SK-N-SH (cell line): ENCODE measurements at regions not wholly inside any gene's neighbourhood (a gene's known extent, or its start where the extent isn't known, plus 50 kb on each side); places are given as distances from the start of the nearest gene placed in this dataset.
"Not testable (repeated sequence)": the region's sequence is repeated elsewhere in the genome, so short reads cannot be mapped to it uniquely, and the experiment has no call there.

Source experiments
- CTCF ChIA-PET: fragments of 300-600, 350-600 bp; formaldehyde crosslinking; extraction: SDS; loops from one replicate; lab custom pipeline; 2021; lab: Yijun Ruan, JAX
- POLR2A ChIA-PET: fragments of 350-600 bp; sonication (Branson Sonifier 250); formaldehyde crosslinking; extraction: SDS; loops from one replicate; lab custom pipeline; 2020; ENCODE audit warnings: antibody characterized with exemption, inconsistent platforms; lab: Yijun Ruan, JAX
- DNase-seq: peaks from one replicate; pipeline ENCODE4 v3.0.0; 2012
- H2AFZ ChIP-seq: fragments of 200-600 bp; sonication (generic); 2 replicates; pipeline ENCODE4 v1.8.1; 2016; ENCODE audit warnings: antibody characterized with exemption, mild to moderate bottlenecking, low read depth
- H3F3A ChIP-seq: fragments of 200-600 bp; sonication (generic); replicated peaks from 2 replicates; pipeline ENCODE3; 2016; ENCODE audit warnings: antibody characterized with exemption, mild to moderate bottlenecking; ENCODE audit not compliant: insufficient read depth
- H3K27ac ChIP-seq, 2 experiments: fragments of 200-500 bp in 1 of 2; fragments of 200-600 bp in 1 of 2; sonication (Bioruptor generic) in 1 of 2; sonication (generic), shearing (Covaris generic) in 1 of 2; 2 replicates each; pipeline versions ENCODE4 v1.5.1 to v1.6.1; 2014 to 2016; ENCODE audit warnings: low read depth in 2 of 2, inconsistent platforms in 1 of 2, low read length in 1 of 2, mild to moderate bottlenecking in 1 of 2, mixed read lengths in 1 of 2
- H3K27me3 ChIP-seq: fragments of 200-600 bp; sonication (generic), shearing (Covaris generic); 2 replicates; pipeline ENCODE4 v1.6.1; 2016; ENCODE audit warnings: mixed run types; ENCODE audit not compliant: insufficient read depth
- H3K36me3 ChIP-seq, 2 experiments: fragments of 200-500 bp in 1 of 2; fragments of 200-600 bp in 1 of 2; sonication (Bioruptor generic) in 1 of 2; sonication (generic) in 1 of 2; replicated peaks in 1 of 2; 2 replicates each; pipeline versions ENCODE3 to v1.5.1; 2014 to 2016; ENCODE audit warnings: low read length in 1 of 2, mild to moderate bottlenecking in 1 of 2; ENCODE audit not compliant: insufficient read depth in 2 of 2, control insufficient read depth in 1 of 2
- H3K4me1 ChIP-seq, 2 experiments: fragments of 200-500 bp in 1 of 2; fragments of 200-600 bp in 1 of 2; sonication (Bioruptor generic) in 1 of 2; sonication (generic), shearing (Covaris generic) in 1 of 2; 2 replicates each; pipeline versions ENCODE4 v1.5.1 to v1.6.1; 2014 to 2016; ENCODE audit warnings: low read depth in 1 of 2, low read length in 1 of 2, mixed run types in 1 of 2; ENCODE audit not compliant: insufficient read depth in 2 of 2, control insufficient read depth in 1 of 2
- H3K4me2 ChIP-seq: fragments of 200-600 bp; sonication (generic), shearing (Covaris generic); 2 replicates; pipeline ENCODE4 v1.6.1; 2017; ENCODE audit warnings: mixed run types
- H3K4me3 ChIP-seq, 2 experiments: fragments of 200-500 bp in 1 of 2; fragments of 200-600 bp in 1 of 2; sonication (Bioruptor generic) in 1 of 2; sonication (generic), shearing (Covaris generic) in 1 of 2; 2 replicates each; pipeline versions ENCODE4 v1.5.1 to v1.8.1; 2014 to 2016; ENCODE audit warnings: low read depth in 2 of 2, inconsistent platforms in 1 of 2, low read length in 1 of 2, mild to moderate bottlenecking in 1 of 2, mixed read lengths in 1 of 2, moderate library complexity in 1 of 2
- H3K79me2 ChIP-seq: fragments of 200-600 bp; sonication (generic); 2 replicates; pipeline ENCODE4 v1.8.1; 2017; ENCODE audit warnings: mild to moderate bottlenecking; ENCODE audit not compliant: insufficient read depth
- H3K9ac ChIP-seq: fragments of 200-600 bp; sonication (generic); 2 replicates; pipeline ENCODE4 v1.6.1; 2017; ENCODE audit warnings: mixed run types
- H3K9me2 ChIP-seq: fragments of 200-600 bp; sonication (generic); 2 replicates; pipeline ENCODE4 v1.6.1; 2017; ENCODE audit warnings: mixed run types
- H3K9me3 ChIP-seq: fragments of 200-600 bp; sonication (generic); 2 replicates; pipeline ENCODE4 v1.6.1; 2017; ENCODE audit warnings: mixed run types, mild to moderate bottlenecking, moderate library complexity
- H4K20me1 ChIP-seq: fragments of 200-600 bp; sonication (generic); 2 replicates; pipeline ENCODE4 v1.6.1; 2017; ENCODE audit warnings: mild to moderate bottlenecking, mixed run types; ENCODE audit not compliant: insufficient read depth
- ELF1 ChIP-seq: IDR thresholded peaks from 2 replicates; pipeline ENCODE4 v1.4.0; 2012
- EP300 ChIP-seq, 2 experiments: IDR thresholded peaks; 2 replicates each; pipeline versions ENCODE4 v1.4.0 to v1.6.1; 2012; ENCODE audit warnings: borderline replicate concordance in 1 of 2, low read depth in 1 of 2, low read length in 1 of 2
- FOSL2 ChIP-seq: IDR thresholded peaks from 2 replicates; pipeline ENCODE4 v1.4.0; 2012; ENCODE audit warnings: low read depth, mild to moderate bottlenecking, moderate library complexity, borderline replicate concordance
- JUND ChIP-seq: IDR thresholded peaks from 2 replicates; pipeline ENCODE4 v1.4.0; 2012
- MAX ChIP-seq: IDR thresholded peaks from 2 replicates; pipeline ENCODE4 v1.4.0; 2012; ENCODE audit warnings: low read depth
- MEF2A ChIP-seq: IDR thresholded peaks from 2 replicates; pipeline ENCODE4 v1.4.0; 2012; ENCODE audit warnings: low read depth, borderline replicate concordance
- NRF1 ChIP-seq: IDR thresholded peaks from 2 replicates; pipeline ENCODE4 v1.6.1; 2012; ENCODE audit warnings: low read depth, mild to moderate bottlenecking, low read length
- PBX3 ChIP-seq: IDR thresholded peaks from 2 replicates; pipeline ENCODE4; 2012
- POLR2AphosphoS5 ChIP-seq: IDR thresholded peaks from 2 replicates; pipeline ENCODE4 v1.6.1; 2012; ENCODE audit warnings: low read depth, low read length
- RAD21 ChIP-seq: IDR thresholded peaks from 2 replicates; pipeline ENCODE4 v1.6.1; 2012; ENCODE audit warnings: mild to moderate bottlenecking, low read length
- RFX5 ChIP-seq: IDR thresholded peaks from 2 replicates; pipeline ENCODE4 v1.6.1; 2012; ENCODE audit warnings: mild to moderate bottlenecking, improper control_type of control experiment, low read length
- RXRA ChIP-seq: IDR thresholded peaks from 2 replicates; pipeline ENCODE4 v1.4.0; 2012; ENCODE audit warnings: low read depth, mild to moderate bottlenecking, borderline replicate concordance
- SIN3A ChIP-seq: IDR thresholded peaks from 2 replicates; pipeline ENCODE4 v1.6.1; 2012; ENCODE audit warnings: low read depth, mild to moderate bottlenecking, low read length, moderate library complexity, borderline replicate concordance
- SMC3 ChIP-seq: IDR thresholded peaks from 2 replicates; pipeline ENCODE4 v1.6.1; 2012; ENCODE audit warnings: low read depth, low read length, improper control_type of control experiment
- TAF1 ChIP-seq: IDR thresholded peaks from 2 replicates; pipeline ENCODE4 v1.6.1; 2012; ENCODE audit warnings: low read depth, mild to moderate bottlenecking, low read length, moderate library complexity, borderline replicate concordance
- TCF12 ChIP-seq: IDR thresholded peaks from 2 replicates; pipeline ENCODE4 v1.4.0; 2012
- USF1 ChIP-seq: IDR thresholded peaks from 2 replicates; pipeline ENCODE4 v1.4.0; 2012; ENCODE audit warnings: low read depth, borderline replicate concordance
- YY1 ChIP-seq: IDR thresholded peaks from 2 replicates; pipeline ENCODE4 v1.4.0; 2012; ENCODE audit warnings: low read depth, mild to moderate bottlenecking
- WGBS: methylation state at CpG from one replicate; pipeline ENCODE4 v1.1.6; 2017; ENCODE audit warnings: low lambda C conversion rate; 5-methylcytosine and 5-hydroxymethylcytosine counted together

- Histone ChIP-seq H3K36me3 (no peaks in the 10 kb centered on the region), H3K27me3 (no peaks in the 10 kb centered on the region), H4K20me1 (no peaks in the 10 kb centered on the region), H3K4me3 (no peak overlapping the region), H3F3A (no peaks in the 10 kb centered on the region), H2AFZ (no peak overlapping the region), H3K9me2 (no peaks in the 10 kb centered on the region; the same call in 1 of the 2 replicates), H3K4me1 (no peaks in the 10 kb centered on the region), H3K79me2 (no peaks in the 10 kb centered on the region), H3K4me2 (no peak overlapping the region), H3K9ac (no peak overlapping the region), H3K27ac (no peak overlapping the region), H3K9me3 (no peaks in the 10 kb centered on the region)
- POLR2A ChIA-PET, result no interaction called here
- CTCF ChIA-PET, result interaction anchor here (0.6 kb wide), 1 partner anchor 2000 kb away, joined by 3 read pairs; no protein-coding TSS in a partner anchor
- DNase-seq, result no peak
- TF ChIP-seq YY1 (no peak), PBX3 (no peak), RXRA (no peak), NRF1 (no peak), FOSL2 (no peak), ELF1 (no peak), MAX (no peak), MEF2A (no peak), TAF1 (no peak), JUND (no peak), EP300 (IDR thresholded peaks at IDR 0.05; ENCODE audit: borderline replicate concordance in 1 of 2, low read depth in 1 of 2, low read length in 1 of 2) (no peak), TCF12 (no peak), RAD21 (no peak)
- WGBS, result 29% methylated on average over 1 of the region's 1 CpG
These were observed 203.0 kb upstream of the MINDY3 start for GRCh38 chr10:16063350-16063749.

- DNase-seq, H3K9me2 ChIP-seq, H3K36me3 ChIP-seq, H3K9me3 ChIP-seq, H4K20me1 ChIP-seq, H3F3A ChIP-seq, H3K4me2 ChIP-seq, H3K27ac ChIP-seq, POLR2A ChIA-PET, H2AFZ ChIP-seq, H3K79me2 ChIP-seq, CTCF ChIA-PET, H3K9ac ChIP-seq, H3K27me3 ChIP-seq, H3K4me3 ChIP-seq, H3K4me1 ChIP-seq: not testable (repeated sequence)
- 13% methylated on average over 2 of the region's 2 CpGs for WGBS
These were observed 223.2 kb upstream of the MINDY3 start for GRCh38 chr10:16083551-16083950.

- Histone ChIP-seq H2AFZ (no peak overlapping the region), H3K27me3 (no peaks in the 10 kb centered on the region), H3K4me1 (no peaks in the 10 kb centered on the region), H3K79me2 (no peaks in the 10 kb centered on the region), H3K4me2 (no peak overlapping the region), H3K9me3 (no peaks in the 10 kb centered on the region), H3K27ac (no peak overlapping the region), H3K9me2 (no peaks in the 10 kb centered on the region), H4K20me1 (no peaks in the 10 kb centered on the region), H3F3A (no peaks in the 10 kb centered on the region), H3K4me3 (no peak overlapping the region), H3K9ac (no peak overlapping the region), H3K36me3 (no peaks in the 10 kb centered on the region)
- ChIA-PET CTCF (interaction anchor here (0.9 to 1.2 kb wide), 2 partner anchors 11 to 436 kb away, joined by 3 read pairs; no protein-coding TSS in a partner anchor), POLR2A (no interaction called here)
- 45% methylated on average over 3 of the region's 3 CpGs for WGBS
- no peak for TF ChIP-seq FOSL2
- TF ChIP-seq SMC3, result no peak
- no peak for TF ChIP-seq RFX5
- TF ChIP-seq RAD21, result no peak
- TF ChIP-seq USF1, result no peak
- TF ChIP-seq MAX, result no peak
- no peak for TF ChIP-seq POLR2AphosphoS5
- TF ChIP-seq SIN3A, result no peak
- no peak for DNase-seq
These were observed 244.8 kb upstream of the MINDY3 start for GRCh38 chr10:16105082-16105481.
